SK-N-SH (cell line): ENCODE measurements at regions not wholly inside any gene's neighbourhood (a gene's known extent, or its start where the extent isn't known, plus 50 kb on each side); places are given as distances from the start of the nearest gene placed in this dataset.

Experiments used
- ELF1 ChIP-seq: IDR thresholded peaks from 2 replicates; pipeline ENCODE4 v1.4.0; 2012
- JUND ChIP-seq: IDR thresholded peaks from 2 replicates; pipeline ENCODE4 v1.4.0; 2012
- NFIC ChIP-seq: IDR thresholded peaks from 2 replicates; pipeline ENCODE4 v1.4.0; 2012; ENCODE audit warnings: borderline replicate concordance
- RFX5 ChIP-seq: IDR thresholded peaks from 2 replicates; pipeline ENCODE4 v1.6.1; 2012; ENCODE audit warnings: mild to moderate bottlenecking, improper control_type of control experiment, low read length
- TEAD4 ChIP-seq: IDR thresholded peaks from 2 replicates; pipeline ENCODE4 v1.4.0; 2012; ENCODE audit warnings: mild to moderate bottlenecking, borderline replicate concordance; ENCODE audit not compliant: insufficient read depth
- TF ChIP-seq, protein P1 (sequence below): fragments of 200-600 bp; sonication (generic); IDR thresholded peaks from 2 replicates; pipeline ENCODE4 v1.6.1; 2017; ENCODE audit warnings: antibody characterized with exemption, mild to moderate bottlenecking, moderate library complexity
- TF ChIP-seq, protein P2 (sequence below): IDR thresholded peaks from 2 replicates; pipeline ENCODE4 v1.6.1; 2012; ENCODE audit warnings: mild to moderate bottlenecking, low read depth, low read length, moderate library complexity
- TF ChIP-seq, protein P3 (sequence below): IDR thresholded peaks from 2 replicates; pipeline ENCODE4 v1.4.0; 2012; ENCODE audit warnings: low read depth, borderline replicate concordance

GRCh38 chr2:156679820-156680219 is 243.6 kb downstream of the GPD2 start:
- TF ChIP-seq, protein P1, sequence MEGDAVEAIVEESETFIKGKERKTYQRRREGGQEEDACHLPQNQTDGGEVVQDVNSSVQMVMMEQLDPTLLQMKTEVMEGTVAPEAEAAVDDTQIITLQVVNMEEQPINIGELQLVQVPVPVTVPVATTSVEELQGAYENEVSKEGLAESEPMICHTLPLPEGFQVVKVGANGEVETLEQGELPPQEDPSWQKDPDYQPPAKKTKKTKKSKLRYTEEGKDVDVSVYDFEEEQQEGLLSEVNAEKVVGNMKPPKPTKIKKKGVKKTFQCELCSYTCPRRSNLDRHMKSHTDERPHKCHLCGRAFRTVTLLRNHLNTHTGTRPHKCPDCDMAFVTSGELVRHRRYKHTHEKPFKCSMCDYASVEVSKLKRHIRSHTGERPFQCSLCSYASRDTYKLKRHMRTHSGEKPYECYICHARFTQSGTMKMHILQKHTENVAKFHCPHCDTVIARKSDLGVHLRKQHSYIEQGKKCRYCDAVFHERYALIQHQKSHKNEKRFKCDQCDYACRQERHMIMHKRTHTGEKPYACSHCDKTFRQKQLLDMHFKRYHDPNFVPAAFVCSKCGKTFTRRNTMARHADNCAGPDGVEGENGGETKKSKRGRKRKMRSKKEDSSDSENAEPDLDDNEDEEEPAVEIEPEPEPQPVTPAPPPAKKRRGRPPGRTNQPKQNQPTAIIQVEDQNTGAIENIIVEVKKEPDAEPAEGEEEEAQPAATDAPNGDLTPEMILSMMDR: no peak
- TF ChIP-seq, protein P2, sequence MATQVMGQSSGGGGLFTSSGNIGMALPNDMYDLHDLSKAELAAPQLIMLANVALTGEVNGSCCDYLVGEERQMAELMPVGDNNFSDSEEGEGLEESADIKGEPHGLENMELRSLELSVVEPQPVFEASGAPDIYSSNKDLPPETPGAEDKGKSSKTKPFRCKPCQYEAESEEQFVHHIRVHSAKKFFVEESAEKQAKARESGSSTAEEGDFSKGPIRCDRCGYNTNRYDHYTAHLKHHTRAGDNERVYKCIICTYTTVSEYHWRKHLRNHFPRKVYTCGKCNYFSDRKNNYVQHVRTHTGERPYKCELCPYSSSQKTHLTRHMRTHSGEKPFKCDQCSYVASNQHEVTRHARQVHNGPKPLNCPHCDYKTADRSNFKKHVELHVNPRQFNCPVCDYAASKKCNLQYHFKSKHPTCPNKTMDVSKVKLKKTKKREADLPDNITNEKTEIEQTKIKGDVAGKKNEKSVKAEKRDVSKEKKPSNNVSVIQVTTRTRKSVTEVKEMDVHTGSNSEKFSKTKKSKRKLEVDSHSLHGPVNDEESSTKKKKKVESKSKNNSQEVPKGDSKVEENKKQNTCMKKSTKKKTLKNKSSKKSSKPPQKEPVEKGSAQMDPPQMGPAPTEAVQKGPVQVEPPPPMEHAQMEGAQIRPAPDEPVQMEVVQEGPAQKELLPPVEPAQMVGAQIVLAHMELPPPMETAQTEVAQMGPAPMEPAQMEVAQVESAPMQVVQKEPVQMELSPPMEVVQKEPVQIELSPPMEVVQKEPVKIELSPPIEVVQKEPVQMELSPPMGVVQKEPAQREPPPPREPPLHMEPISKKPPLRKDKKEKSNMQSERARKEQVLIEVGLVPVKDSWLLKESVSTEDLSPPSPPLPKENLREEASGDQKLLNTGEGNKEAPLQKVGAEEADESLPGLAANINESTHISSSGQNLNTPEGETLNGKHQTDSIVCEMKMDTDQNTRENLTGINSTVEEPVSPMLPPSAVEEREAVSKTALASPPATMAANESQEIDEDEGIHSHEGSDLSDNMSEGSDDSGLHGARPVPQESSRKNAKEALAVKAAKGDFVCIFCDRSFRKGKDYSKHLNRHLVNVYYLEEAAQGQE: no peak
- TF ChIP-seq ELF1 (no peak), TEAD4 (no peak), NFIC (no peak), JUND (no peak), RFX5 (no peak)
- TF ChIP-seq, protein P3, sequence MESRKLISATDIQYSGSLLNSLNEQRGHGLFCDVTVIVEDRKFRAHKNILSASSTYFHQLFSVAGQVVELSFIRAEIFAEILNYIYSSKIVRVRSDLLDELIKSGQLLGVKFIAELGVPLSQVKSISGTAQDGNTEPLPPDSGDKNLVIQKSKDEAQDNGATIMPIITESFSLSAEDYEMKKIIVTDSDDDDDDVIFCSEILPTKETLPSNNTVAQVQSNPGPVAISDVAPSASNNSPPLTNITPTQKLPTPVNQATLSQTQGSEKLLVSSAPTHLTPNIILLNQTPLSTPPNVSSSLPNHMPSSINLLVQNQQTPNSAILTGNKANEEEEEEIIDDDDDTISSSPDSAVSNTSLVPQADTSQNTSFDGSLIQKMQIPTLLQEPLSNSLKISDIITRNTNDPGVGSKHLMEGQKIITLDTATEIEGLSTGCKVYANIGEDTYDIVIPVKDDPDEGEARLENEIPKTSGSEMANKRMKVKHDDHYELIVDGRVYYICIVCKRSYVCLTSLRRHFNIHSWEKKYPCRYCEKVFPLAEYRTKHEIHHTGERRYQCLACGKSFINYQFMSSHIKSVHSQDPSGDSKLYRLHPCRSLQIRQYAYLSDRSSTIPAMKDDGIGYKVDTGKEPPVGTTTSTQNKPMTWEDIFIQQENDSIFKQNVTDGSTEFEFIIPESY: no peak
